ENCODE measurements at regions not wholly inside any gene's neighbourhood (a gene's known extent, or its start where the extent isn't known, plus 50 kb on each side); places are given as distances from the start of the nearest gene placed in this dataset.

DNA sequence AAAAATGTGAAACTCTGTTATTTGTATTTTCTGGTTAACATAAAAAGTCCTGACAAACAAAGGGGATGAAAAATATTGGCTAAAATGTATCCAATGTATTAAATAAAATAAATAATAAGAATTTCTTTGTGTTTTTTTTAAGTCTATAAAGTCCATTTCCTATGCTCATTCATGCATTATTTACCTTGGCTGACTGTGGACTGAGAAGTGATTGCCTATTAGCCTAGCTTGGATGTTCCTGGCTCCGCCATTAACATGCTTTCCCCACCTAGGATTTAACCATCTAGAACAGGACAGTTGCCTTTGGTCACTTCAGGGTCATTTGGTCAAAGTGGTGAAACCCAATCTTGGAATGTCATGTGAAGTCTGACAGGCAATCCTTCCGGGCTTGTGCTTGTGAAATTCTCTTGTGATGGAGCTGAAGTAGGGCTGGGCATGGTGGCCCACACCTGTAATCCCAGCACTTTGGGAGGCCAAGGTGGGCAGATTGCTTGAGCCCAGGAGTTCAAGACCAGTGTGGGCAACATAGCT, 60.4 kb upstream of the TANC1 start:
- no peak overlapping the region for H4K8ac ChIP-seq (ENCODE audit: extremely low read depth, insufficient read depth, low read length)
- CTCF ChIA-PET (ENCODE audit: partially characterized antibody): interaction anchor here (0.6 to 1.5 kb wide), 5 partner anchors 9 to 262 kb away, joined by 3 to 4 read pairs (median 3); no protein-coding TSS in a partner anchor
- H3K4me1 ChIP-seq (replicated peaks in 1 of 4; ENCODE audit: control insufficient read depth in 3 of 4, insufficient read depth in 4 of 4, low read length in 3 of 4): 0 out of 7 replicates have a peak, but pooled peaks cover 0 to 3% (median 0%) of the 10 kb centered on the region in 4 experiments
- no peak overlapping the region for H3K56ac ChIP-seq (replicated peaks; ENCODE audit: insufficient read length, low read depth, low read length)
- H3K4me2 ChIP-seq (ENCODE audit: insufficient read depth in 1 of 2, low read depth in 2 of 2, low read length in 2 of 2): no peak overlapping the region
- H4K5ac ChIP-seq (ENCODE audit: insufficient read length, low read depth, low read length): no peak overlapping the region
- H3K9me3 ChIP-seq (ENCODE audit: insufficient read depth in 2 of 2, low read depth in 1 of 2, low read length in 1 of 2): no peaks in the 10 kb centered on the region
- H3K4ac ChIP-seq (replicated peaks; ENCODE audit: insufficient read length, low read depth, low read length): no peak overlapping the region
- H2BK120ac ChIP-seq (replicated peaks; ENCODE audit: low read depth, low read length): no peak overlapping the region
- H2BK20ac ChIP-seq (ENCODE audit: low read length): no peak overlapping the region
- no peaks in the 10 kb centered on the region for H3K79me2 ChIP-seq (ENCODE audit: control insufficient read depth in 1 of 2, insufficient read depth in 2 of 2, low read length in 2 of 2)
- no peak overlapping the region for H3K9ac ChIP-seq (replicated peaks in 1 of 4; ENCODE audit: extremely low read depth in 1 of 4, low read depth in 3 of 4, low read length in 3 of 4)
- FAIRE-seq: no peak
- H2BK12ac ChIP-seq (ENCODE audit: low read depth, low read length): no peak overlapping the region
- H3K23me2 ChIP-seq (ENCODE audit: low read depth, low read length): no peaks in the 10 kb centered on the region
- no peak overlapping the region for H3K4me3 ChIP-seq (ENCODE audit: extremely low read depth in 1 of 4, insufficient read depth in 2 of 4, low read depth in 3 of 4, low read length in 4 of 4)
- no peak overlapping the region for H4K91ac ChIP-seq (replicated peaks; ENCODE audit: insufficient read length, low read length)
- H2BK5ac ChIP-seq (ENCODE audit: low read depth, low read length): no peak overlapping the region
- no peak overlapping the region for H3K23ac ChIP-seq (ENCODE audit: insufficient read length)
- no peaks in the 10 kb centered on the region for H3K79me1 ChIP-seq (ENCODE audit: low read depth, low read length)
- no peak for DNase-seq (ENCODE audit: low read depth in 1 of 2, low spot score in 2 of 2)
- H3K36me3 ChIP-seq (ENCODE audit: control insufficient read depth in 2 of 4, insufficient read depth in 4 of 4, low read length in 3 of 4): no peaks in the 10 kb centered on the region
- H2AFZ ChIP-seq (ENCODE audit: low read length): no peak overlapping the region
- no peak overlapping the region for H3K18ac ChIP-seq (ENCODE audit: extremely low read depth, low read length)
- no peaks in the 10 kb centered on the region for H4K20me1 ChIP-seq (replicated peaks in 1 of 2; ENCODE audit: control insufficient read depth in 1 of 2, insufficient read depth in 2 of 2, low read length in 2 of 2)
- no peak overlapping the region for H2AK5ac ChIP-seq (ENCODE audit: low read depth, low read length)
- POLR2A ChIA-PET (ENCODE audit: partially characterized antibody): no interaction called here
- WGBS, 2 experiments (ENCODE audit: extremely low coverage in 1 of 2, insufficient coverage in 1 of 2, insufficient read length in 1 of 2, insufficient replicate concordance in 2 of 2, low coverage in 1 of 2, low lambda C conversion rate in 2 of 2, missing lambda C conversion rate in 1 of 2): 91% methylated on average over 2 of the region's 2 CpGs; no CpG with 5 or more reads in 1 of the 2 experiments
- H3K14ac ChIP-seq (ENCODE audit: insufficient read length): no peak overlapping the region
- H2BK15ac ChIP-seq (ENCODE audit: low read length): no peak overlapping the region
- no peak overlapping the region for H3K27ac ChIP-seq (ENCODE audit: low read depth, low read length)
- H3K27me3 ChIP-seq (replicated peaks in 1 of 4; ENCODE audit: control insufficient read depth in 3 of 4, extremely low read depth in 1 of 4, insufficient read depth in 3 of 4, low read length in 3 of 4): no peaks in the 10 kb centered on the region
- TF ChIP-seq, protein P1, sequence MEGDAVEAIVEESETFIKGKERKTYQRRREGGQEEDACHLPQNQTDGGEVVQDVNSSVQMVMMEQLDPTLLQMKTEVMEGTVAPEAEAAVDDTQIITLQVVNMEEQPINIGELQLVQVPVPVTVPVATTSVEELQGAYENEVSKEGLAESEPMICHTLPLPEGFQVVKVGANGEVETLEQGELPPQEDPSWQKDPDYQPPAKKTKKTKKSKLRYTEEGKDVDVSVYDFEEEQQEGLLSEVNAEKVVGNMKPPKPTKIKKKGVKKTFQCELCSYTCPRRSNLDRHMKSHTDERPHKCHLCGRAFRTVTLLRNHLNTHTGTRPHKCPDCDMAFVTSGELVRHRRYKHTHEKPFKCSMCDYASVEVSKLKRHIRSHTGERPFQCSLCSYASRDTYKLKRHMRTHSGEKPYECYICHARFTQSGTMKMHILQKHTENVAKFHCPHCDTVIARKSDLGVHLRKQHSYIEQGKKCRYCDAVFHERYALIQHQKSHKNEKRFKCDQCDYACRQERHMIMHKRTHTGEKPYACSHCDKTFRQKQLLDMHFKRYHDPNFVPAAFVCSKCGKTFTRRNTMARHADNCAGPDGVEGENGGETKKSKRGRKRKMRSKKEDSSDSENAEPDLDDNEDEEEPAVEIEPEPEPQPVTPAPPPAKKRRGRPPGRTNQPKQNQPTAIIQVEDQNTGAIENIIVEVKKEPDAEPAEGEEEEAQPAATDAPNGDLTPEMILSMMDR (IDR thresholded peaks at IDR 0.05; ENCODE audit: control extremely low read depth in 1 of 3, insufficient read depth in 1 of 3, low read depth in 1 of 3, low read length in 3 of 3): no peak
- TF ChIP-seq CBX8 (IDR thresholded peaks at IDR 0.05; ENCODE audit: borderline replicate concordance, low read depth, low read length) (no peak), MAFK (IDR thresholded peaks at IDR 0.05; ENCODE audit: low read depth, low read length) (no peak), NANOG (IDR thresholded peaks at IDR 0.05; ENCODE audit: insufficient read depth, low read depth, low read length, poor library complexity, severe bottlenecking) (no peak), FOSL1 (IDR thresholded peaks at IDR 0.05; ENCODE audit: insufficient read depth, low read depth, low read length) (no peak), EGR1 (IDR thresholded peaks at IDR 0.05; ENCODE audit: borderline replicate concordance, low read depth, low read length) (no peak), RXRA (IDR thresholded peaks at IDR 0.05; ENCODE audit: insufficient read depth, low read depth, low read length) (no peak), CBX5 (IDR thresholded peaks at IDR 0.05; ENCODE audit: low read depth, low read length) (no peak), SRF (IDR thresholded peaks at IDR 0.05; ENCODE audit: low read depth, low read length) (no peak), CHD2 (IDR thresholded peaks at IDR 0.05; ENCODE audit: low read length) (no peak), ZNF274 (IDR thresholded peaks at IDR 0.05; ENCODE audit: borderline replicate concordance, extremely low read depth, low read length) (no peak), CHD1 (IDR thresholded peaks at IDR 0.05; ENCODE audit: low read depth, low read length) (no peak)
